Glutamatergic neuron (in vitro differentiated cells): ENCODE measurements at regions not wholly inside any gene's neighbourhood (a gene's known extent, or its start where the extent isn't known, plus 50 kb on each side); places are given as distances from the start of the nearest gene placed in this dataset.

Experiments used
- DNase-seq: peaks from one replicate; pipeline ENCODE4 v3.0.0; 2022
- H3K27ac Mint-ChIP-seq: one replicate; pipeline ENCODE4 v1.8.0; 2020; ENCODE audit warnings: mild to moderate bottlenecking, mixed read lengths, inconsistent platforms; ENCODE audit not compliant: unreplicated experiment
- H3K27me3 Mint-ChIP-seq: one replicate; pipeline ENCODE4 v1.8.0; 2020; ENCODE audit warnings: mild to moderate bottlenecking, moderate library complexity, mixed read lengths, inconsistent platforms; ENCODE audit not compliant: unreplicated experiment
- H3K36me3 Mint-ChIP-seq: one replicate; pipeline ENCODE4 v1.8.0; 2020; ENCODE audit warnings: mild to moderate bottlenecking, mixed read lengths, inconsistent platforms; ENCODE audit not compliant: unreplicated experiment
- H3K4me1 Mint-ChIP-seq: one replicate; pipeline ENCODE4 v1.8.0; 2020; ENCODE audit warnings: mild to moderate bottlenecking, low read depth, mixed read lengths, inconsistent platforms; ENCODE audit not compliant: unreplicated experiment
- H3K4me3 Mint-ChIP-seq: one replicate; pipeline ENCODE4 v1.8.0; 2020; ENCODE audit warnings: mild to moderate bottlenecking, mixed read lengths, inconsistent platforms; ENCODE audit not compliant: unreplicated experiment
- H3K9me3 Mint-ChIP-seq: one replicate; pipeline ENCODE4 v1.8.0; 2020; ENCODE audit warnings: mild to moderate bottlenecking, moderate library complexity, mixed read lengths, inconsistent platforms; ENCODE audit not compliant: unreplicated experiment
- CTCF ChIP-seq: fragments of 200-600 bp; sonication (generic); IDR thresholded peaks from one replicate; pipeline ENCODE4 v1.5.0; 2021; ENCODE audit not compliant: partially characterized antibody, unreplicated experiment

- TF ChIP-seq CTCF, result no peak
- Mint-ChIP-seq H3K27me3 (no peaks in the 10 kb centered on the region), H3K4me3 (no peak overlapping the region), H3K9me3 (peaks cover 2% of the 10 kb centered on the region), H3K36me3 (no peaks in the 10 kb centered on the region), H3K27ac (no peak overlapping the region), H3K4me1 (no peaks in the 10 kb centered on the region)
- DNase-seq, result no peak
Observed at GRCh38 chr6:113211170-113211569, 646.0 kb upstream of the MARCKS start.

- H3K27ac Mint-ChIP-seq, result no peak overlapping the region
- H3K36me3 Mint-ChIP-seq, result no peaks in the 10 kb centered on the region
- TF ChIP-seq CTCF, result no peak
- no peaks in the 10 kb centered on the region for H3K9me3 Mint-ChIP-seq
- no peaks in the 10 kb centered on the region for H3K27me3 Mint-ChIP-seq
- no peaks in the 10 kb centered on the region for H3K4me1 Mint-ChIP-seq
- H3K4me3 Mint-ChIP-seq, result no peak overlapping the region
- DNase-seq, result no peak
Observed at GRCh38 chr6:113219783-113220182, 637.4 kb upstream of the MARCKS start.

GRCh38 chr6:113220832-113221231, 636.3 kb upstream of the MARCKS start:
- Mint-ChIP-seq H3K36me3 (no peaks in the 10 kb centered on the region), H3K27me3 (no peaks in the 10 kb centered on the region), H3K4me1 (no peaks in the 10 kb centered on the region), H3K9me3 (no peaks in the 10 kb centered on the region), H3K27ac (no peak overlapping the region), H3K4me3 (no peak overlapping the region)
- no peak for TF ChIP-seq CTCF
- DNase-seq, result no peak

- H3K9me3 Mint-ChIP-seq, result peaks cover 2% of the 10 kb centered on the region
- no peak for TF ChIP-seq CTCF
- H3K36me3 Mint-ChIP-seq, result no peaks in the 10 kb centered on the region
- H3K4me3 Mint-ChIP-seq, result no peak overlapping the region
- no peak overlapping the region for H3K27ac Mint-ChIP-seq
- no peaks in the 10 kb centered on the region for H3K27me3 Mint-ChIP-seq
- H3K4me1 Mint-ChIP-seq, result no peaks in the 10 kb centered on the region
- no peak for DNase-seq
Observed at GRCh38 chr6:113221850-113222249, 635.3 kb upstream of the MARCKS start.

GRCh38 chr6:113246186-113246585, 611.0 kb upstream of the MARCKS start:
- no peak overlapping the region for H3K4me3 Mint-ChIP-seq
- no peak overlapping the region for H3K27ac Mint-ChIP-seq
- no peak for DNase-seq
- H3K4me1 Mint-ChIP-seq, result no peaks in the 10 kb centered on the region
- no peaks in the 10 kb centered on the region for H3K36me3 Mint-ChIP-seq
- H3K9me3 Mint-ChIP-seq, result peaks cover 2% of the 10 kb centered on the region
- H3K27me3 Mint-ChIP-seq, result peaks cover 3% of the 10 kb centered on the region
- no peak for TF ChIP-seq CTCF
